Activated T-helper 2 cell treated with anti-CD3 and anti-CD28 coated beads, Interferon-gamma antibody, Interleukin-2, Interleukin-4, amounts not matched to agents 10 μg/mL and 5 μg/mL and 100 μg/mL, durations not matched to agents 14 hours and 24 hours and 36 hours (primary cell): ENCODE measurements at regions not wholly inside any gene's neighbourhood (a gene's known extent, or its start where the extent isn't known, plus 50 kb on each side); places are given as distances from the start of the nearest gene placed in this dataset.

Experiments used
- DNase-seq: peaks from one replicate; pipeline ENCODE4 v3.0.0; 2021; ENCODE audit warnings: low spot score
- H3K27ac Mint-ChIP-seq: one replicate; pipeline ENCODE4 v1.8.0; 2021; ENCODE audit warnings: mixed read lengths
- H3K27me3 Mint-ChIP-seq: one replicate; pipeline ENCODE4 v1.8.0; 2021; ENCODE audit warnings: low read depth, mixed read lengths
- H3K36me3 Mint-ChIP-seq: one replicate; pipeline ENCODE4 v1.8.0; 2021; ENCODE audit warnings: low read depth, mixed read lengths
- H3K4me1 Mint-ChIP-seq: one replicate; pipeline ENCODE4 v1.8.0; 2021; ENCODE audit warnings: low read depth, mixed read lengths
- H3K4me3 Mint-ChIP-seq: one replicate; pipeline ENCODE4 v1.8.0; 2021; ENCODE audit warnings: low read depth, mild to moderate bottlenecking, moderate library complexity, mixed read lengths
- H3K9me3 Mint-ChIP-seq: one replicate; pipeline ENCODE4 v1.8.0; 2021; ENCODE audit warnings: mixed read lengths
- intact Hi-C: fragments of 100-400 bp; cut with micrococcal nuclease; formaldehyde crosslinking; loops from one replicate; pipeline ENCODE4 v1.15.1; 2023

- DNase-seq, result no peak
- Mint-ChIP-seq H3K27ac (no peak overlapping the region), H3K4me3 (no peak overlapping the region), H3K36me3 (no peaks in the 10 kb centered on the region), H3K9me3 (no peaks in the 10 kb centered on the region), H3K27me3 (no peaks in the 10 kb centered on the region), H3K4me1 (no peaks in the 10 kb centered on the region)
- intact Hi-C loops, result no loop called here
Measured at GRCh38 chr4:23567338-23567737, 322.5 kb downstream of the PPARGC1A start.

GRCh38 chr4:23560748-23561147 lies 329.1 kb downstream of the PPARGC1A start:
- intact Hi-C loops, result no loop called here
- H3K4me1 Mint-ChIP-seq, result no peaks in the 10 kb centered on the region
- no peak for DNase-seq
- peaks cover 6% of the 10 kb centered on the region for H3K9me3 Mint-ChIP-seq
- H3K27ac Mint-ChIP-seq, result no peak overlapping the region
- no peaks in the 10 kb centered on the region for H3K27me3 Mint-ChIP-seq
- no peak overlapping the region for H3K4me3 Mint-ChIP-seq
- no peaks in the 10 kb centered on the region for H3K36me3 Mint-ChIP-seq

GRCh38 chr4:23558101-23558500 lies 331.7 kb downstream of the PPARGC1A start:
- intact Hi-C loops, result no loop called here
- Mint-ChIP-seq H3K27ac (no peak overlapping the region), H3K27me3 (no peaks in the 10 kb centered on the region), H3K4me3 (no peak overlapping the region), H3K36me3 (no peaks in the 10 kb centered on the region), H3K9me3 (peaks cover 6% of the 10 kb centered on the region), H3K4me1 (no peaks in the 10 kb centered on the region)
- DNase-seq, result no peak

GRCh38 chr4:23547601-23548000 lies 342.2 kb downstream of the PPARGC1A start:
- H3K9me3 Mint-ChIP-seq, result peaks cover 5% of the 10 kb centered on the region
- H3K27me3 Mint-ChIP-seq, result no peaks in the 10 kb centered on the region
- H3K4me1 Mint-ChIP-seq, result no peaks in the 10 kb centered on the region
- DNase-seq, result no peak
- intact Hi-C loops, result no loop called here
- no peak overlapping the region for H3K4me3 Mint-ChIP-seq
- no peaks in the 10 kb centered on the region for H3K36me3 Mint-ChIP-seq
- H3K27ac Mint-ChIP-seq, result no peak overlapping the region

- Mint-ChIP-seq H3K9me3 (peaks cover 5% of the 10 kb centered on the region), H3K4me3 (no peak overlapping the region), H3K27me3 (no peaks in the 10 kb centered on the region), H3K4me1 (no peaks in the 10 kb centered on the region), H3K36me3 (no peaks in the 10 kb centered on the region), H3K27ac (no peak overlapping the region)
- intact Hi-C loops, result no loop called here
- no peak for DNase-seq
Measured at GRCh38 chr4:23547096-23547495, 342.8 kb downstream of the PPARGC1A start.

GRCh38 chr4:23539969-23540569 lies 349.8 kb downstream of the PPARGC1A start:
- intact Hi-C loops, result no loop called here
- H3K4me1 Mint-ChIP-seq, result no peaks in the 10 kb centered on the region
- H3K9me3 Mint-ChIP-seq, result peaks cover 21% of the 10 kb centered on the region
- no peak for DNase-seq
- no peaks in the 10 kb centered on the region for H3K27me3 Mint-ChIP-seq
- no peaks in the 10 kb centered on the region for H3K36me3 Mint-ChIP-seq
- no peak overlapping the region for H3K27ac Mint-ChIP-seq
- H3K4me3 Mint-ChIP-seq, result no peak overlapping the region

GRCh38 chr4:23533859-23534258 lies 356.0 kb downstream of the PPARGC1A start:
- Mint-ChIP-seq H3K4me3 (no peak overlapping the region), H3K27me3 (no peaks in the 10 kb centered on the region), H3K9me3 (peaks cover 14% of the 10 kb centered on the region), H3K4me1 (no peaks in the 10 kb centered on the region), H3K36me3 (no peaks in the 10 kb centered on the region), H3K27ac (no peak overlapping the region)
- DNase-seq, result no peak
- intact Hi-C loops, result no loop called here

GRCh38 chr4:23516716-23517115 lies 373.1 kb downstream of the PPARGC1A start:
- no peak for DNase-seq
- intact Hi-C loops, result no loop called here
- Mint-ChIP-seq H3K36me3 (no peaks in the 10 kb centered on the region), H3K9me3 (peaks cover 4% of the 10 kb centered on the region), H3K27me3 (no peaks in the 10 kb centered on the region), H3K4me1 (no peaks in the 10 kb centered on the region), H3K4me3 (no peak overlapping the region), H3K27ac (no peak overlapping the region)

- no peaks in the 10 kb centered on the region for H3K36me3 Mint-ChIP-seq
- intact Hi-C loops, result no loop called here
- H3K27ac Mint-ChIP-seq, result no peak overlapping the region
- H3K9me3 Mint-ChIP-seq, result no peaks in the 10 kb centered on the region
- no peaks in the 10 kb centered on the region for H3K27me3 Mint-ChIP-seq
- H3K4me3 Mint-ChIP-seq, result no peak overlapping the region
- DNase-seq, result no peak
- H3K4me1 Mint-ChIP-seq, result no peaks in the 10 kb centered on the region
Measured at GRCh38 chr4:23504083-23504482, 385.8 kb downstream of the PPARGC1A start.

GRCh38 chr4:23500894-23501449 lies 388.9 kb downstream of the PPARGC1A start:
- H3K4me3 Mint-ChIP-seq, result no peak overlapping the region
- H3K9me3 Mint-ChIP-seq, result peaks cover 7% of the 10 kb centered on the region
- DNase-seq, result no peak
- H3K27me3 Mint-ChIP-seq, result no peaks in the 10 kb centered on the region
- H3K36me3 Mint-ChIP-seq, result no peaks in the 10 kb centered on the region
- intact Hi-C loops, result no loop called here
- H3K4me1 Mint-ChIP-seq, result no peaks in the 10 kb centered on the region
- H3K27ac Mint-ChIP-seq, result no peak overlapping the region

GRCh38 chr4:23485801-23486200 lies 404.0 kb downstream of the PPARGC1A start:
- Mint-ChIP-seq H3K9me3 (no peaks in the 10 kb centered on the region), H3K27me3 (no peaks in the 10 kb centered on the region), H3K4me3 (no peak overlapping the region), H3K36me3 (no peaks in the 10 kb centered on the region), H3K27ac (no peak overlapping the region), H3K4me1 (no peaks in the 10 kb centered on the region)
- no peak for DNase-seq
- intact Hi-C loops, result no loop called here

- Mint-ChIP-seq H3K36me3 (no peaks in the 10 kb centered on the region), H3K4me1 (no peaks in the 10 kb centered on the region), H3K27ac (no peak overlapping the region), H3K4me3 (no peak overlapping the region), H3K9me3 (no peaks in the 10 kb centered on the region), H3K27me3 (no peaks in the 10 kb centered on the region)
- DNase-seq, result no peak
- intact Hi-C loops, result no loop called here
Measured at GRCh38 chr4:23484689-23485088, 405.2 kb downstream of the PPARGC1A start.

- no peak overlapping the region for H3K27ac Mint-ChIP-seq
- intact Hi-C loops, result no loop called here
- no peaks in the 10 kb centered on the region for H3K4me1 Mint-ChIP-seq
- no peaks in the 10 kb centered on the region for H3K27me3 Mint-ChIP-seq
- no peaks in the 10 kb centered on the region for H3K9me3 Mint-ChIP-seq
- no peaks in the 10 kb centered on the region for H3K36me3 Mint-ChIP-seq
- no peak for DNase-seq
- no peak overlapping the region for H3K4me3 Mint-ChIP-seq
Measured at GRCh38 chr4:23483320-23483960, 406.4 kb downstream of the PPARGC1A start.
